ENCODE measurements at regions not wholly inside any gene's neighbourhood (a gene's known extent, or its start where the extent isn't known, plus 50 kb on each side); places are given as distances from the start of the nearest gene placed in this dataset.

DNA sequence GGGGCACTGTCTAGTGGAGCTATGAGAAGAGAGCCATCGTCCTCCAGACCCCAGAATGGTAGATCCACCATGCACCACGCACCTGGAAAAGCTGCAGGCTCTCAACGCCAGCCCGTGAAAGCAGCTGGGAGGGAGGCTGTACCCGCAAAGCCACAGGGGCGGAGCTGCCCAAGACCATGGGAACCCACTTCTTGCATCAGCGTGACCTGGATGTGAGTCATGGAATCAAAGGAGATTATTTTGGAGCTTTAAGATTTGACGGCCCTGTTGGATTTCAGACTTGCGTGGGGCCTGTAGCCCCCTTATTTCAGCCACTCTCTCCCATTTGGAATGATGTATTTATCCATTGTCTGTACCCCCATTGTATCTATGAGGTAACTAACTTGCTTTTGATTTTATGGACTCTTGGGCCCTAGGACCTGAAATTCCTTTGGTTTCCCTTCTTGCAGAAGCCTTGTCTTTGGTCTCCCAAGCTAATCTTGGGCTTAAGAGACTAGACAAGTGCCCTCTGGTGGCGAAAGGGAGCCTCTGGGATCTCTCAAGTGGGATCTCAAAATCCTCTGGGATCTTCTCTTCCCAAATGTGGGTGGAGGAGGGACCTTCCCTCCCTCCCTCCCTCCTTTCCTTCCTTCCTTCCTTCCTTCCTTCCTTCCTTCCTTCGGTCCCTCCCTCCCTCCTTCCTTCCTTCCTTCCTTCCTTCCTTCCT, 58.2 kb upstream of the HAPSTR1 start:
- no peak overlapping the region for H3K4me3 ChIP-seq (ENCODE audit: low read depth, low read length)
- H3K27ac ChIP-seq, result no peak overlapping the region
- TF ChIP-seq, protein P1, sequence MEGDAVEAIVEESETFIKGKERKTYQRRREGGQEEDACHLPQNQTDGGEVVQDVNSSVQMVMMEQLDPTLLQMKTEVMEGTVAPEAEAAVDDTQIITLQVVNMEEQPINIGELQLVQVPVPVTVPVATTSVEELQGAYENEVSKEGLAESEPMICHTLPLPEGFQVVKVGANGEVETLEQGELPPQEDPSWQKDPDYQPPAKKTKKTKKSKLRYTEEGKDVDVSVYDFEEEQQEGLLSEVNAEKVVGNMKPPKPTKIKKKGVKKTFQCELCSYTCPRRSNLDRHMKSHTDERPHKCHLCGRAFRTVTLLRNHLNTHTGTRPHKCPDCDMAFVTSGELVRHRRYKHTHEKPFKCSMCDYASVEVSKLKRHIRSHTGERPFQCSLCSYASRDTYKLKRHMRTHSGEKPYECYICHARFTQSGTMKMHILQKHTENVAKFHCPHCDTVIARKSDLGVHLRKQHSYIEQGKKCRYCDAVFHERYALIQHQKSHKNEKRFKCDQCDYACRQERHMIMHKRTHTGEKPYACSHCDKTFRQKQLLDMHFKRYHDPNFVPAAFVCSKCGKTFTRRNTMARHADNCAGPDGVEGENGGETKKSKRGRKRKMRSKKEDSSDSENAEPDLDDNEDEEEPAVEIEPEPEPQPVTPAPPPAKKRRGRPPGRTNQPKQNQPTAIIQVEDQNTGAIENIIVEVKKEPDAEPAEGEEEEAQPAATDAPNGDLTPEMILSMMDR (IDR thresholded peaks at IDR 0.05; ENCODE audit: low read depth, low read length, missing control alignments), result peak; percentile 81
- no peaks in the 10 kb centered on the region for H3K27me3 ChIP-seq (replicated peaks)
- H3K36me3 ChIP-seq (replicated peaks), result no peaks in the 10 kb centered on the region
- peak; percentile 62 for DNase-seq
- in situ Hi-C loops (cut with HindIII; ENCODE audit: low pct_ligation_motif_present, low sequenced_read_pairs), result no loop called here

DNA sequence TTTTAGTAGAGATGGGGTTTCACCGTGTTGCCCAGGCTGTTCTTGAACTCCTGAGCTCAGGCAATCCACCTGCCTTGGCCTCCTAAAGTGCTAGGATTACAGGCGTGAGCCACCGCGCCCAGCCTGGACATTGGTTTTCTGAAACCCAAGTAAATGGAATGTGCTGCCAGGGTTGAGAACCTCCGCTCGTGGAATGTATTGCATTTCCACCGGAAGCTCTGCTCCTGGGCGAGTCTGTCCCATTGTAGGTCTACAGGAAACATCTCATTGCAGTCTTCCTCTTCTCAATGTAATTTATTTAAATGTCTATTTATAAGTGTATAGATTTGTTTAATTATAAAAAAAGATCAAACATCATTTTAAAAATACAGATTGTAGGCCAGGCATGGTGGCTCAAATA, 57.4 kb upstream of the HAPSTR1 start:
- Histone ChIP-seq H3K27ac (no peak overlapping the region), H3K36me3 (replicated peaks) (no peaks in the 10 kb centered on the region), H3K4me3 (ENCODE audit: low read depth, low read length) (no peak overlapping the region), H3K27me3 (replicated peaks) (no peaks in the 10 kb centered on the region)
- in situ Hi-C loops (cut with HindIII; ENCODE audit: low pct_ligation_motif_present, low sequenced_read_pairs), result no loop called here
- DNase-seq, result no peak
- TF ChIP-seq, protein P1 (IDR thresholded peaks at IDR 0.05; ENCODE audit: low read depth, low read length, missing control alignments), result no peak

DNA sequence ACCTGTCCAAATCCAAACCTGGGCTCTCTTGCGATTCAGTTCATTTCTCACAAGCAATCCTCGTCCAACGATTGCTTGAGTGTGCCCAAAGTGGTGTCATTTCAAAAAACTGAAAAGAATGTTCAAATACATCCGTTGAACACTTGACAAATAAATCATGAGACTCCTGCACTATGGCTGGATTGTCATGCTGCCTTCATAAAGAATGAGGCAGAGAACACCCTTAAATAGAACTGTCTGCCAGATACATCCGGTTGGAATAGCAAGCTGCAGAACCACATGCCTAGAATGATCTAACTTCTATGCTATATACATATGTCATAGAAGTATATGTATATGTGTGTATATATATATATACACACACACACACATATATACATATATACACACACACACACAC, 55.4 kb upstream of the HAPSTR1 start:
- TF ChIP-seq, protein P1 (IDR thresholded peaks at IDR 0.05; ENCODE audit: low read depth, low read length, missing control alignments), result no peak
- H3K27ac ChIP-seq, result no peak overlapping the region
- DNase-seq, result no peak
- no peak overlapping the region for H3K4me3 ChIP-seq (ENCODE audit: low read depth, low read length)
- no peaks in the 10 kb centered on the region for H3K27me3 ChIP-seq (replicated peaks)
- H3K36me3 ChIP-seq (replicated peaks), result no peaks in the 10 kb centered on the region
- in situ Hi-C loops (cut with HindIII; ENCODE audit: low pct_ligation_motif_present, low sequenced_read_pairs), result no loop called here

DNA sequence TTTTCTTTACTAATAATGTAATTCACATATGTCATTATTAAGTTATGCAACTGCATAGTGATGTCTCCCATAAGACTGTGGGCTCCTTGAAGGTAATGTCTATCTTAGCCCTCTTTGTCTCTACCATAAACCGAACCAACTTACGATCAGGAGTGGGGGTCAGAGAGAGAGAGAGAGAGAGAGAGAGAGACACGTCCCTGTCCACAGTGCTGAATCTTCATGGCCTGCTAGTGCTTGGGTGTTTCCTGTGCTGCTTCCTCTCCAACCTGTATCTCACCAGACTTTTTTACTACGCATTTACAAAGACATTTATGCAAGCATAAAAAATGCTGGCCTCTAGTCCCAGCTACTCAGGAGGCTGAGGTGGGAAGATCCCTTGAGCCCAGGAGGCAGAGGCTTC, 52.2 kb upstream of the HAPSTR1 start:
- H3K36me3 ChIP-seq (replicated peaks), result no peaks in the 10 kb centered on the region
- DNase-seq, result peak; percentile 21
- no peak overlapping the region for H3K4me3 ChIP-seq (ENCODE audit: low read depth, low read length)
- no peaks in the 10 kb centered on the region for H3K27me3 ChIP-seq (replicated peaks)
- in situ Hi-C loops (cut with HindIII; ENCODE audit: low pct_ligation_motif_present, low sequenced_read_pairs), result no loop called here
- TF ChIP-seq, protein P1 (IDR thresholded peaks at IDR 0.05; ENCODE audit: low read depth, low read length, missing control alignments), result no peak
- no peak overlapping the region for H3K27ac ChIP-seq

DNA sequence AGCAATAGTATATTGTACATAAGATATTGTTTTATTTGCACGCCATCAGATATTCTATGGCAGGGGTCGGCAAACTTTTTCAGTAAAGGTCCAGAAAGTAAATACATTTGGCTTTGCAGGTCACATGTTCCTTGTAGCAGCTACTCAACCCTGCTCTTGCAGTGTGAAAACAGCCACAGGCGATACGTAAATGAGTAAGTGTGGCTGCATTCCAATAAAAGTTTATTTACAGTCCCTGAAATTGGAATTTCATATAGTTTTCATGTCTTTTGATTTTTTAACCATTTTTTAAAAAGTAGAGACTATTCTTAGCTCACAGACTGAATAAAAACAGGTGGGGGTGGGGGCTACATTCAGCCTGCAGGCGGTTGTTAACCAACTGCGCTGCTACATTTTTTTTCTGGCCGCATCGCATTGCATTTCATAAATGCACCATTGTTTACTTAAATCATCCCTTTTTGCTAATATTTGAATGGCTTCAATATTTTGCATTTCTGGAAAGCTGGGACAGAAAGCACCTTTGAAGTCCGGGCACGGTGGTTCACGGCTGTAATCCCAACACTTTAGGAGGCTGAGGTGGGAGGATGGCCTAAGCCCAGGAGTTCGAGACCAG, 50.5 kb upstream of the HAPSTR1 start:
- Histone ChIP-seq H3K27me3 (replicated peaks) (no peaks in the 10 kb centered on the region), H3K27ac (no peak overlapping the region), H3K4me3 (ENCODE audit: low read depth, low read length) (no peak overlapping the region), H3K36me3 (replicated peaks) (no peaks in the 10 kb centered on the region)
- TF ChIP-seq, protein P1 (IDR thresholded peaks at IDR 0.05; ENCODE audit: low read depth, low read length, missing control alignments), result no peak
- DNase-seq, result no peak
- in situ Hi-C loops (cut with HindIII; ENCODE audit: low pct_ligation_motif_present, low sequenced_read_pairs), result no loop called here
